ENCODE measurements at regions not wholly inside any gene's neighbourhood (a gene's known extent, or its start where the extent isn't known, plus 50 kb on each side); places are given as distances from the start of the nearest gene placed in this dataset.

DNA sequence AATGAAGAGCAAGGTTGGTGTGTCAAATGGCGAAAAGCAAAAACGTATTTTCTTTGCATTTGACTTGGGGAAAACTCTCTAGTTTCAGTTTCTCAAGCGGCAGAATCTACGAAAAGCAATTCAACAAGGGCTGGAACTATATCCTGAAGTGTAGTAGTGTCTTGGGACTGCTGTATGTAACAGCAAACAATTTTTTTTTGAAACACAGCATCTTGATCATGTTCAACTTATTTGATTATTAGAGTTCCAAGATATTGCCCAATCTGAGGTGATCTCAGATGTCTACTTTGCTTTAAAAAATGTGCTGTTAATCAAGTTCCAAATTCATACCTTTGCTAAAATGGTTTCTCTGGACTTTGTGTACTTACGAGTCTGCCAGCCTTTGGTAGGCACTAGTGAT, 120.6 kb downstream of the ZWINT start:
- H3K4me3 ChIP-seq (replicated peaks; ENCODE audit: insufficient read depth, low read length): no peak overlapping the region
- no peak for TF ChIP-seq CTCF (IDR thresholded peaks at IDR 0.05; ENCODE audit: insufficient read depth, low read length)
- TF ChIP-seq REST (IDR thresholded peaks at IDR 0.05; ENCODE audit: insufficient replicate concordance, low read depth): no peak
- TF ChIP-seq GABPA (IDR thresholded peaks at IDR 0.05; ENCODE audit: low read depth): no peak
- no peak for TF ChIP-seq POLR2AphosphoS5 (IDR thresholded peaks at IDR 0.05; ENCODE audit: low read depth)
- no peak for TF ChIP-seq SPI1 (IDR thresholded peaks at IDR 0.05; ENCODE audit: borderline replicate concordance, low read depth)
- no peaks in the 10 kb centered on the region for H3K27me3 ChIP-seq (ENCODE audit: insufficient read depth, poor library complexity, severe bottlenecking)
- no peak for DNase-seq (ENCODE audit: low read depth in 1 of 2, low spot score in 1 of 2)
- H3K27ac ChIP-seq (replicated peaks): no peak overlapping the region

DNA sequence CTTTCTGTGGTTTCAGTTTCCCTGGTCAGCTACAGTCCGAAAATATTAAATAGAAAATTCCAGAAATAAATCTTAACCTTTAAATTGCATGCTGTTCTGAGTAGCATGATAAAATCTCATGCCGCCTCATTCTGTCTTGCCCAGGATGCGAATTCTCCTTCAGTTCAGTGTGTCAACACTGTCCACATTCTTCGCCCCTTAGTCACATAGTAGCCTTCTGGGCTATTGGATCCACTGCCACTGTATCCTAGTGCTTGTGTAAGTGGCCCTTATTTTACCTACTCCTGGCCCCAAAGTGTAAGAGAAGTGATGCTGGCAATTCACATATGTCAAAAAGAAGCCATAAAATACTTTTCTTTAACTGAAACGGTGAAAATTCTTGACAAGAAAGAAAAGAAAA, 129.6 kb downstream of the ZWINT start:
- TF ChIP-seq SPI1 (IDR thresholded peaks at IDR 0.05; ENCODE audit: borderline replicate concordance, low read depth) (no peak), CTCF (IDR thresholded peaks at IDR 0.05; ENCODE audit: insufficient read depth, low read length) (no peak), GABPA (IDR thresholded peaks at IDR 0.05; ENCODE audit: low read depth) (no peak), POLR2AphosphoS5 (IDR thresholded peaks at IDR 0.05; ENCODE audit: low read depth) (no peak), REST (IDR thresholded peaks at IDR 0.05; ENCODE audit: insufficient replicate concordance, low read depth) (no peak)
- no peak for DNase-seq (ENCODE audit: low read depth in 1 of 2, low spot score in 1 of 2)
- no peak overlapping the region for H3K27ac ChIP-seq (replicated peaks)
- no peak overlapping the region for H3K4me3 ChIP-seq (replicated peaks; ENCODE audit: insufficient read depth, low read length)
- no peaks in the 10 kb centered on the region for H3K27me3 ChIP-seq (ENCODE audit: insufficient read depth, poor library complexity, severe bottlenecking)

DNA sequence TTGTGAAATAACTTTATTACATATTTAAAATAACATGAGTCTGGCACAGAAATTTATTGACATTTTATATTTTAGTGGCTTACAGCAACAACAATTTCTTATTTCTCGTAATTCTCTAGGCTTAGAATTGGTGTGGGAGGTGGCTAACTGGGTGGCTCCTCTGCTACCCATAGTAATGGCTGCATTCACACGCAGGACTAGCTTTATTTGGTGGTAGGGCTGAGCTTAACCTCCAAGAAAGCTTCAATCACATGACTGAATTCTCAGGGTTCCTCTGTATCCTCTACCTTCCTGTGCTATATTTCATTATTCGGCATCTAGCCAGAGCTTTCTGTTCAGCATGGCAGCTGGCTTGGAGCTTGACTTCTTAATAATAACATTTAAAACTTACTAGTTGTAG, 138.8 kb downstream of the ZWINT start:
- no peak overlapping the region for H3K27ac ChIP-seq (replicated peaks)
- H3K4me3 ChIP-seq (replicated peaks; ENCODE audit: insufficient read depth, low read length): no peak overlapping the region
- H3K27me3 ChIP-seq (ENCODE audit: insufficient read depth, poor library complexity, severe bottlenecking): no peaks in the 10 kb centered on the region
- no peak for DNase-seq (ENCODE audit: low read depth in 1 of 2, low spot score in 1 of 2)
- TF ChIP-seq POLR2AphosphoS5 (IDR thresholded peaks at IDR 0.05; ENCODE audit: low read depth) (no peak), CTCF (IDR thresholded peaks at IDR 0.05; ENCODE audit: insufficient read depth, low read length) (no peak), REST (IDR thresholded peaks at IDR 0.05; ENCODE audit: insufficient replicate concordance, low read depth) (no peak), SPI1 (IDR thresholded peaks at IDR 0.05; ENCODE audit: borderline replicate concordance, low read depth) (no peak), GABPA (IDR thresholded peaks at IDR 0.05; ENCODE audit: low read depth) (no peak)

Data from HL-60 (cell line).